T follicular helper cell (primary cell): ENCODE measurements at regions not wholly inside any gene's neighbourhood (a gene's known extent, or its start where the extent isn't known, plus 50 kb on each side); places are given as distances from the start of the nearest gene placed in this dataset.
"Not testable (repeated sequence)": the region's sequence is repeated elsewhere in the genome, so short reads cannot be mapped to it uniquely, and the experiment has no call there.

Source experiments
- DNase-seq: peaks from one replicate; pipeline ENCODE4 v3.0.0-alpha.2; 2020; ENCODE audit warnings: low read depth

- no peak for DNase-seq
Observed at GRCh38 chr12:124674937-124675336, 107.5 kb upstream of the NCOR2 start.

GRCh38 chr12:124673801-124674617 lies 106.6 kb upstream of the NCOR2 start:
- DNase-seq, result no peak

- not testable (repeated sequence) for DNase-seq
Observed at GRCh38 chr12:124669271-124669721, 101.9 kb upstream of the NCOR2 start.

- no peak for DNase-seq
Observed at GRCh38 chr12:124668602-124669001, 101.2 kb upstream of the NCOR2 start.

- DNase-seq, result no peak
Observed at GRCh38 chr12:124667506-124668326, 100.3 kb upstream of the NCOR2 start.

GRCh38 chr12:124666722-124667259 lies 99.4 kb upstream of the NCOR2 start:
- no peak for DNase-seq

GRCh38 chr12:124665511-124665910 lies 98.1 kb upstream of the NCOR2 start:
- no peak for DNase-seq

GRCh38 chr12:124664395-124665111 lies 97.1 kb upstream of the NCOR2 start:
- no peak for DNase-seq

GRCh38 chr12:124663771-124664366 lies 96.5 kb upstream of the NCOR2 start:
- DNase-seq, result no peak

GRCh38 chr12:124663206-124663605 lies 95.8 kb upstream of the NCOR2 start:
- DNase-seq, result no peak

- DNase-seq, result no peak
Observed at GRCh38 chr12:124661341-124661740, 93.9 kb upstream of the NCOR2 start.

- no peak for DNase-seq
Observed at GRCh38 chr12:124660851-124661250, 93.4 kb upstream of the NCOR2 start.

- DNase-seq, result no peak
Observed at GRCh38 chr12:124658806-124659402, 91.5 kb upstream of the NCOR2 start.

- DNase-seq, result no peak
Observed at GRCh38 chr12:124658302-124658701, 90.9 kb upstream of the NCOR2 start.

- DNase-seq, result no peak
Observed at GRCh38 chr12:124656947-124657434, 89.6 kb upstream of the NCOR2 start.

- no peak for DNase-seq
Observed at GRCh38 chr12:124655698-124656516, 88.5 kb upstream of the NCOR2 start.

- DNase-seq, result no peak
Observed at GRCh38 chr12:124655048-124655697, 87.8 kb upstream of the NCOR2 start.

GRCh38 chr12:124654666-124655047 lies 87.2 kb upstream of the NCOR2 start:
- no peak for DNase-seq

- DNase-seq, result no peak
Observed at GRCh38 chr12:124653169-124653931, 85.9 kb upstream of the NCOR2 start.
